HG03520 (cell line): ENCODE measurements at regions not wholly inside any gene's neighbourhood (a gene's known extent, or its start where the extent isn't known, plus 50 kb on each side); places are given as distances from the start of the nearest gene placed in this dataset.

ENCODE experiments used
- ATAC-seq: cut with Tn5 transposase; IDR thresholded peaks from one replicate; pipeline ENCODE4 v1.9.1; 2021; ENCODE audit warnings: mild to moderate bottlenecking, moderate library complexity; ENCODE audit not compliant: unreplicated experiment

DNA sequence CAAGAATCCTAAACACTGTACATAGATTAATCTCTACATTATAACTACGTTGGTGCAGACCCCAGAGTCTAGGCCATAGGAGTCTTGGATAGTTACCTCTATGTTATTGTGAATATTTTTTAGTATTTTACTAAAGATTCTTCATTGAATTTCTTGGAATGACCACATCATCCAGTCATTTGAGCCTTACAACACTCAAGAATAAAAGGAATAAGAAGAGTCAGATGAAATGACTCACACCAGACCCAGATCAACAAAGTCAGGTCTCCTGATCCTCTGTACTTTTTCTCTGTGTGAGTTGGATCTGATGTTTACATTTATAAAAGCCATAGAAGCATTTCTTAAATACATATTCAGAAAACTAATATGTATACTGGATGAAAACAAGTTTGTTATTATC lies 179.2 kb upstream of the ARHGAP20 start:
- no peak for ATAC-seq

DNA sequence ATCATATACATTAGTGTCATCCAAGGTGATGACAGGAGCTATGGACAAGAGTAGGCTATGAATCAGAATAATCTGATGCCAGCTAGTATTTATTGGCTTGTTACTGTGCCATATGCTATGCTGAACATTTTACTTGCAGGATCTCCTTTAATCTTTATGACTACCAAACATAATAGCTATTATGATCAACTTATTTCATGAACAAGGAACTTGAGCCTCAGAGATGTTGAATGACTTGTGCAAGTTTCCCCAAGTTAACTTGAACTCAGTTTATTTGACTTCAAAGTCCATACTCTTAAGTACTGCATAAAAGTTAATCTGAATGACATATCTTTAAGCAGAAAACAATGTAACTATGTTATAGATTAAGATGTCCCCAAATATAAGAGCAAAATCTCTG lies 178.8 kb upstream of the ARHGAP20 start:
- ATAC-seq: no peak

- ATAC-seq: no peak
Observed at GRCh38 chr11:110886288-110886970, 174.2 kb upstream of the ARHGAP20 start.

GRCh38 chr11:110883256-110883655 lies 171.0 kb upstream of the ARHGAP20 start:
- ATAC-seq: no peak

DNA sequence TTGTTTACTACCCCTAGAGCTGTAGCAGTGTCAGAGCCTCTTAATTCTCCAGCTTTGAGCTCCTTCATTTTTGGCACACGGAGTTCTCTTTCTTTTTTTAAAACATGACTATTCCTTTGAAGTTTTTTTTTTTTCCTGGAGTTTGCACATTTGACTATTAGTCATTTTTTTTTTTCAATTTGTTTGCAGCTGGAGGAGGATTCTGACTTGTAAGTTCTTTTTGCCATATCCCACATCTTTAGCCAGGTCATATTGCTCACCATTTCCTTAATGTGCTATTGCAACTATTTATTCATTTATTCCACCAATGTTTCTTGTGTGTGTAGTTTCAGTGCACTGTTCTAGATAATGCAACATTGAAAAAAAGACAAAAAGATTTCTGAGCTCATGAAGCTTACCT lies 166.3 kb upstream of the ARHGAP20 start:
- ATAC-seq: no peak

GRCh38 chr11:110874437-110875030 lies 162.3 kb upstream of the ARHGAP20 start:
- no peak for ATAC-seq

- ATAC-seq: no peak
Observed at GRCh38 chr11:110873975-110874374, 161.7 kb upstream of the ARHGAP20 start.

GRCh38 chr11:110870816-110871522 lies 158.7 kb upstream of the ARHGAP20 start:
- no peak for ATAC-seq

- no peak for ATAC-seq
Observed at GRCh38 chr11:110867951-110868350, 155.7 kb upstream of the ARHGAP20 start.

DNA sequence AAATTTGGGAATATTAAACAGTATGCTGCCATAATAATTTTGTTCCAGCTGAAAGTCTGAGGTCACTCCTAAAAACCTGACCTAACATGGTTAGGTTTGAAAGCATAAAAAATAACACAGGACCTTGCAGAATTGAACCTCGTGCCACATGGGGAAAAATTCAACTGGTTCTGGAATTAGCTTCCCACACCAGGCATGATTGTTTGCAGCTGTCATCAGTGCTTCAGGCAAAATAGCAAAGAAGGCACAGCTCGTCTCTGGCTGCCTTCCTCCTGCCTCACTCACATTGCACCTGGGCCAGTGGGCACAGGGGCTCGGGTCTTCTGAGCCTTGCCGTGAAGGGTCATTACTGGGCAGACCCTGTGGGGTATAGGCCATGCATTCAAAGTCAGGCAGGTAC lies 153.8 kb upstream of the ARHGAP20 start:
- no peak for ATAC-seq

DNA sequence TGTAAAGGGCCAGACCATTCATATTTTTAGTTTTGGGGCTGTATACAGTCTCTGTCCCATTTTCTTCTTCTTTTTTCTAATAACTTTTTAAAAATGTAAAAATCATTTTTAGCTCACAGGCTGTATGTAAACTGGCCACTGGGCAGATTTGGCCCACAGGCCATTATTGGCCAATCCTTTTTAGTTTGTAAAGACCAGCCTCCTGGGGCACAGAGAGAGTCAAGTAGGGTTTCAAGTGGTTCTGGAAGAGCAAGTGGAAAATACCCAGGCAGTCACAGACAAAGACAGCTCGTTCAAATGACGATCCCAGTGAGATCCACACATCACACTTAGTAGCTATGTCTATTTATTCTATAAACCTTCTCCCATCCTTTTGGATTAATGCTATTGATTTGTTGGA lies 150.2 kb upstream of the ARHGAP20 start:
- no peak for ATAC-seq

DNA sequence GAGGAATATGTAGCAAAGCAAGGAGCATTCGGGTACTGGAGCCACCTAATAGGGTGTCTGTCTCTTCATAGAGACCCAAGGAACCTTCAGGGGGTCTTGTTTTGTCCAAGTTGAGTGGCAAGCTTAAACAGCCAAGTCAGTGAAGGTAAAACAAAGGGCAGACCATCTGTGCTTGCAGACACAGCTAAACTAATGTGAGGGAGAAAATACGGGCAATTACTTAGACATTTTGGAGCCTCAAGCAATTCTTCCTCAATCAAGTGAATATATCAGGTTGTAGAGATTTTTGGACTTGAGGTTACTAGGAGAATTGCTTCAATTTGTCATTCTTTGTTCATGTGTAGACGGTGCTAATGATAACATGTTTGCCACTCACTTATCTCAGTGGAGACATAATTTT lies 148.2 kb upstream of the ARHGAP20 start:
- ATAC-seq: no peak

DNA sequence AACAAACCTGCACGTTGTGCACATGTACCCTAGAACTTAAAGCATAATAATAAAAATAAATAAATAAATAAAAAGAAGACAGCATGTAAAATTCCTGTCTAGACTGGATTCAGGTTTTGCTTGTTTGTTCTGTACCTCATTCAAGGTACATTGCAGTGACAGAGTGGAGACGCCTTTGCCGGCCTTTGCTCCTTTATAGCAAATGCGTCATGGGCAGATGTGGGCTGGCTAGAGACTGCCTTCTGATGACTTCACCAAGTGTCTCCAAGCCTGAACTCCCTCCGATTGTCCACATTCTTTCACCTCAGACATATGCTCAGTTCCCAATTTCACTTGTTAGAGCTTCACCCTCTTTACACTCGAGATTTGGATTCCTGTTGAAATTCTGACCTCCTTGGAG lies 147.8 kb upstream of the ARHGAP20 start:
- ATAC-seq: no peak

DNA sequence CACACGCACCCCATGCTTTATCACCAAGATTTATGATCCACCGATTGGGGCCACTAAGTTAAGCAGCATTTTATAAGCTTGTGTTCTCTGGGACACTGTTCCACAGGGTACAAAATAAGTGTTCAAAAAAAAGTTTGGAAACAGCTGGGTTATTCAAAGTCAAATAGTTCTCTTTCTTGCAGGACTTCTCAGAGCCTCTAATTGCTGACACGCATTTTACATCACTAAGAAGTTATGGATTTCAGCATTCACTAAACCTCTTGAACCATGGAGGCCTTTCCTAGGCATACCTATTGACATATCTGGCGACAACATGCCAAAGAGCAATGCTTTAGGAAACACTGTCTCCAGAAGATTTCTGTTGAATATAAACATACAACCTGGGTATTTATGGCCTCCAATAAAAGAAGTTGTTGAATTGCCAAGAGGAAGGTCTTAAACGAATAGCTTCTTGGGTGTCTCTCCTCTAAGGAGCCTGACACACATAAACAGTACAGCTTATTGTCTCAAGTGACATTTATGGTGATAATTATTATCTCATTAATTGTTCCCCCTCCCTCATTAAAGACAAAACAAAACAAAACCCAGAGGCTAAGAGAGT lies 147.1 kb upstream of the ARHGAP20 start:
- ATAC-seq: no peak

GRCh38 chr11:110858547-110858921 lies 146.3 kb upstream of the ARHGAP20 start:
- ATAC-seq: no peak

DNA sequence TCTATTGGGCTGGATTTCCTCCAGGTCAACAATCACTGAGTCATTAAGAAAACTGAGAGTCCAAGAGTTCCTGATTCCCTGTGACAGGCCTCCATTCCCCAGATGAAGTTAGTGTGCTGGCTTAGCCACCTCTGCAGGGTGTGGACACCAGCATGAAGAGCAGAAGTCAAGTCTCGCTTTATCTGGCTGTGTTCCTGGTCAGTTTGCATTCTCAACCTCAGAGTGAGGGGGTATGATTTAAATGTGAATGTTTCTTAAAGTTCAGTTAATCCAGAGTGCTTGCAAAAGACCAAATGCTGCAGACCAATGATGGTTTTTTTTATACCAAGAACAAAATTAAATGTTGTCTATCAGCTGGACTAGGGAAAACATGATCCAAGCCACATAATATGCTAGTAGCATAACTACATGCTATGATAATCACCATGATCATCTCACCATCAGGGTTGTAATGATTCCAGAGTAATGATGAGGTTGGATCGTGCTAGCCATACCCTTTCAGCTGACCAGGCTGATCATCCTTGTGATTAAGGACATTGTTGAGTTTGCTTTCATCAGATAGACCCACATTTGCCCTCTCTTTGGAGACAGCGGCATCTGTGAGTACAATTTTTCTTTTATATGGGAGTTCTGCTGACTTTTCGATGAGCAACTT lies 145.8 kb upstream of the ARHGAP20 start:
- ATAC-seq: no peak

GRCh38 chr11:110856996-110857812 lies 145.0 kb upstream of the ARHGAP20 start:
- ATAC-seq: no peak

GRCh38 chr11:110856340-110856739 lies 144.1 kb upstream of the ARHGAP20 start:
- ATAC-seq: no peak

GRCh38 chr11:110855191-110855590 lies 143.0 kb upstream of the ARHGAP20 start:
- ATAC-seq: no peak

GRCh38 chr11:110852921-110853490 lies 140.8 kb upstream of the ARHGAP20 start:
- no peak for ATAC-seq
